GM23338 (cell line): ENCODE measurements at regions not wholly inside any gene's neighbourhood (a gene's known extent, or its start where the extent isn't known, plus 50 kb on each side); places are given as distances from the start of the nearest gene placed in this dataset.

Experiments used
- ATAC-seq: fragments of 200-7000 bp; cut with Tn5 transposase; 3 replicates; pipeline ENCODE4 v1.9.1; 2020
- DNase-seq: peaks from one replicate; pipeline ENCODE4 v3.0.0-alpha.2; 2015; ENCODE audit warnings: low spot score
- H2AFZ ChIP-seq: fragments of 200-600 bp; sonication (generic); 2 replicates; pipeline ENCODE4 v1.8.0; 2016; ENCODE audit warnings: antibody characterized with exemption, mild to moderate bottlenecking, moderate library complexity
- H3F3A ChIP-seq: fragments of 200-600 bp; sonication (generic); replicated peaks from 2 replicates; pipeline ENCODE4 v1.8.0; 2017; ENCODE audit warnings: antibody characterized with exemption, mixed run types, low read depth
- H3K27ac ChIP-seq: fragments of 200-600 bp; sonication (generic); 2 replicates; pipeline ENCODE4 v1.6.1; 2016; ENCODE audit warnings: low read depth
- H3K27me3 ChIP-seq: fragments of 200-600 bp; sonication (generic); 2 replicates; pipeline ENCODE4 v1.8.0; 2016; ENCODE audit warnings: mild to moderate bottlenecking, mixed run types, moderate library complexity; ENCODE audit not compliant: insufficient read depth
- H3K36me3 ChIP-seq: fragments of 200-600 bp; sonication (generic); 2 replicates; pipeline ENCODE4 v1.8.0; 2016; ENCODE audit warnings: mild to moderate bottlenecking; ENCODE audit not compliant: insufficient read depth
- H3K4me1 ChIP-seq: fragments of 200-600 bp; sonication (generic); 2 replicates; pipeline ENCODE4 v1.8.0; 2016; ENCODE audit warnings: mild to moderate bottlenecking, moderate library complexity; ENCODE audit not compliant: insufficient read depth
- H3K4me2 ChIP-seq: fragments of 200-600 bp; sonication (generic); 2 replicates; pipeline ENCODE4 v1.7.1; 2017; ENCODE audit warnings: mixed run types
- H3K4me3 ChIP-seq: fragments of 200-600 bp; sonication (generic); 2 replicates; pipeline ENCODE4 v1.6.1; 2016; ENCODE audit warnings: mixed run types
- H3K79me2 ChIP-seq: fragments of 200-600 bp; sonication (generic); replicated peaks from 2 replicates; pipeline ENCODE4 v1.8.0; 2017; ENCODE audit warnings: mild to moderate bottlenecking; ENCODE audit not compliant: insufficient read depth
- H3K9me2 ChIP-seq: fragments of 200-600 bp; sonication (generic); 2 replicates; pipeline ENCODE4 v1.8.0; 2017; ENCODE audit not compliant: insufficient read depth
- H4K20me1 ChIP-seq: fragments of 200-600 bp; sonication (generic); replicated peaks from 2 replicates; pipeline ENCODE4 v1.8.0; 2017; ENCODE audit warnings: mild to moderate bottlenecking; ENCODE audit not compliant: insufficient read depth
- H3K27ac Mint-ChIP-seq: 2 replicates; pipeline ENCODE4 v1.8.0; 2020; ENCODE audit warnings: inconsistent platforms, mild to moderate bottlenecking, moderate library complexity, mixed read lengths
- H3K27me3 Mint-ChIP-seq: 3 replicates; pipeline ENCODE4 v1.8.0; 2022; ENCODE audit warnings: low read depth, mild to moderate bottlenecking, moderate library complexity, mixed read lengths, inconsistent platforms; ENCODE audit not compliant: insufficient read depth, poor library complexity
- H3K36me3 Mint-ChIP-seq: 3 replicates; pipeline ENCODE4 v1.8.0; 2021; ENCODE audit warnings: low read depth, mild to moderate bottlenecking, inconsistent platforms, moderate library complexity, mixed read lengths
- H3K4me1 Mint-ChIP-seq: 3 replicates; pipeline ENCODE4 v1.8.0; 2020; ENCODE audit warnings: mild to moderate bottlenecking, inconsistent platforms, mixed read lengths
- H3K4me3 Mint-ChIP-seq: 3 replicates; pipeline ENCODE4 v1.8.0; 2021; ENCODE audit warnings: moderate library complexity, mild to moderate bottlenecking, inconsistent platforms, mixed read lengths
- H3K9me3 Mint-ChIP-seq: 3 replicates; pipeline ENCODE4 v1.8.0; 2020; ENCODE audit warnings: moderate library complexity, mild to moderate bottlenecking, inconsistent platforms, mixed read lengths
- CREB1 ChIP-seq: fragments of 250-450 bp; sonication (Bioruptor Pico); IDR thresholded peaks from 2 replicates; pipeline ENCODE4 v1.5.0; 2020; ENCODE audit warnings: low read depth, mild to moderate bottlenecking, moderate library complexity
- CTCF ChIP-seq, 2 experiments: fragments of 200-600 bp in 1 of 2; sonication (generic) in 1 of 2; conservative IDR thresholded peaks; 2 replicates each; pipeline versions ENCODE4 v1.5.1 to v1.6.1; 2016 to 2017; ENCODE audit warnings: antibody characterized with exemption in 2 of 2, low read depth in 2 of 2, mild to moderate bottlenecking in 2 of 2, moderate library complexity in 1 of 2
- JUNB ChIP-seq: IDR thresholded peaks from one replicate; pipeline ENCODE4 v1.6.1; 2016; ENCODE audit warnings: antibody characterized with exemption; ENCODE audit not compliant: unreplicated experiment
- POLR2AphosphoS5 ChIP-seq: IDR thresholded peaks from 2 replicates; pipeline ENCODE4 v1.6.1; 2016; ENCODE audit warnings: antibody characterized with exemption, low read depth
- STAT1 ChIP-seq: IDR thresholded peaks from one replicate; pipeline ENCODE4 v1.6.1; 2016; ENCODE audit warnings: antibody characterized with exemption; ENCODE audit not compliant: unreplicated experiment
- TF ChIP-seq, protein P1 (sequence below): fragments of 250-450 bp; sonication (Bioruptor Pico); IDR thresholded peaks from 2 replicates; pipeline ENCODE4 v1.5.0; 2020; ENCODE audit warnings: mild to moderate bottlenecking, moderate library complexity

DNA sequence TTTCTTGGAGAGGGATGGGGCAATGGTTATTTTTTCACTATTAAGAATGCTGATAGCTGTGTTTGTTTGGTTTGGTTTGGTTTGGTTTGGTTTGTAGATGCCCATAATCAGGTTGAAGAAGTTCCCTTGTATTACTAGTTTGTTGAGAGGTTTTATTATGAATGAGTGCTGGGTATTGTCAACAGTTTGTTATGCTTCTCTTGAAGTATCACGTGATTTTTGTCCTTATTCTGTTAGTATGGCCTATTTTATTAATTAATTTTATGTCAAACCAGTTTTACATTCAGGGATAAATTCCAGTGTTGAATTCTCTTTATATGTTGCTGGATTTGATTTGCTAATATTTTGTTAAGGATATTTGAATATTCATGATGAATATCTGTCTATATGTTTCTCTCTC, 449.8 kb upstream of the NWD2 start:
- H3K4me2 ChIP-seq, result no peak overlapping the region
- TF ChIP-seq STAT1, result no peak
- TF ChIP-seq, protein P1, sequence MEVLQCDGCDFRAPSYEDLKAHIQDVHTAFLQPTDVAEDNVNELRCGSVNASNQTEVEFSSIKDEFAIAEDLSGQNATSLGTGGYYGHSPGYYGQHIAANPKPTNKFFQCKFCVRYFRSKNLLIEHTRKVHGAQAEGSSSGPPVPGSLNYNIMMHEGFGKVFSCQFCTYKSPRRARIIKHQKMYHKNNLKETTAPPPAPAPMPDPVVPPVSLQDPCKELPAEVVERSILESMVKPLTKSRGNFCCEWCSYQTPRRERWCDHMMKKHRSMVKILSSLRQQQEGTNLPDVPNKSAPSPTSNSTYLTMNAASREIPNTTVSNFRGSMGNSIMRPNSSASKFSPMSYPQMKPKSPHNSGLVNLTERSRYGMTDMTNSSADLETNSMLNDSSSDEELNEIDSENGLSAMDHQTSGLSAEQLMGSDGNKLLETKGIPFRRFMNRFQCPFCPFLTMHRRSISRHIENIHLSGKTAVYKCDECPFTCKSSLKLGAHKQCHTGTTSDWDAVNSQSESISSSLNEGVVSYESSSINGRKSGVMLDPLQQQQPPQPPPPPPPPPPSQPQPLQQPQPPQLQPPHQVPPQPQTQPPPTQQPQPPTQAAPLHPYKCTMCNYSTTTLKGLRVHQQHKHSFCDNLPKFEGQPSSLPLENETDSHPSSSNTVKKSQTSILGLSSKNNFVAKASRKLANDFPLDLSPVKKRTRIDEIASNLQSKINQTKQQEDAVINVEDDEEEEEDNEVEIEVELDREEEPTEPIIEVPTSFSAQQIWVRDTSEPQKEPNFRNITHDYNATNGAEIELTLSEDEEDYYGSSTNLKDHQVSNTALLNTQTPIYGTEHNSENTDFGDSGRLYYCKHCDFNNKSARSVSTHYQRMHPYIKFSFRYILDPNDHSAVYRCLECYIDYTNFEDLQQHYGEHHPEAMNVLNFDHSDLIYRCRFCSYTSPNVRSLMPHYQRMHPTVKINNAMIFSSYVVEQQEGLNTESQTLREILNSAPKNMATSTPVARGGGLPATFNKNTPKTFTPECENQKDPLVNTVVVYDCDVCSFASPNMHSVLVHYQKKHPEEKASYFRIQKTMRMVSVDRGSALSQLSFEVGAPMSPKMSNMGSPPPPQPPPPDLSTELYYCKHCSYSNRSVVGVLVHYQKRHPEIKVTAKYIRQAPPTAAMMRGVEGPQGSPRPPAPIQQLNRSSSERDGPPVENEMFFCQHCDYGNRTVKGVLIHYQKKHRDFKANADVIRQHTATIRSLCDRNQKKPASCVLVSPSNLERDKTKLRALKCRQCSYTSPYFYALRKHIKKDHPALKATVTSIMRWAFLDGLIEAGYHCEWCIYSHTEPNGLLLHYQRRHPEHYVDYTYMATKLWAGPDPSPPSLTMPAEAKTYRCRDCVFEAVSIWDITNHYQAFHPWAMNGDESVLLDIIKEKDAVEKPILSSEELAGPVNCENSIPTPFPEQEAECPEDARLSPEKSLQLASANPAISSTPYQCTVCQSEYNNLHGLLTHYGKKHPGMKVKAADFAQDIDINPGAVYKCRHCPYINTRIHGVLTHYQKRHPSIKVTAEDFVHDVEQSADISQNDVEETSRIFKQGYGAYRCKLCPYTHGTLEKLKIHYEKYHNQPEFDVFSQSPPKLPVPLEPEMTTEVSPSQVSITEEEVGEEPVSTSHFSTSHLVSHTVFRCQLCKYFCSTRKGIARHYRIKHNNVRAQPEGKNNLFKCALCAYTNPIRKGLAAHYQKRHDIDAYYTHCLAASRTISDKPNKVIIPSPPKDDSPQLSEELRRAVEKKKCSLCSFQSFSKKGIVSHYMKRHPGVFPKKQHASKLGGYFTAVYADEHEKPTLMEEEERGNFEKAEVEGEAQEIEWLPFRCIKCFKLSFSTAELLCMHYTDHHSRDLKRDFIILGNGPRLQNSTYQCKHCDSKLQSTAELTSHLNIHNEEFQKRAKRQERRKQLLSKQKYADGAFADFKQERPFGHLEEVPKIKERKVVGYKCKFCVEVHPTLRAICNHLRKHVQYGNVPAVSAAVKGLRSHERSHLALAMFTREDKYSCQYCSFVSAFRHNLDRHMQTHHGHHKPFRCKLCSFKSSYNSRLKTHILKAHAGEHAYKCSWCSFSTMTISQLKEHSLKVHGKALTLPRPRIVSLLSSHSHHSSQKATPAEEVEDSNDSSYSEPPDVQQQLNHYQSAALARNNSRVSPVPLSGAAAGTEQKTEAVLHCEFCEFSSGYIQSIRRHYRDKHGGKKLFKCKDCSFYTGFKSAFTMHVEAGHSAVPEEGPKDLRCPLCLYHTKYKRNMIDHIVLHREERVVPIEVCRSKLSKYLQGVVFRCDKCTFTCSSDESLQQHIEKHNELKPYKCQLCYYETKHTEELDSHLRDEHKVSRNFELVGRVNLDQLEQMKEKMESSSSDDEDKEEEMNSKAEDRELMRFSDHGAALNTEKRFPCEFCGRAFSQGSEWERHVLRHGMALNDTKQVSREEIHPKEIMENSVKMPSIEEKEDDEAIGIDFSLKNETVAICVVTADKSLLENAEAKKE (CRISPR knock-in tag), result no peak
- TF ChIP-seq CREB1 (CRISPR knock-in tag), result no peak
- no peak for TF ChIP-seq POLR2AphosphoS5
- TF ChIP-seq CTCF (conservative IDR thresholded peaks at IDR 0.05; ENCODE audit: low read depth in 2 of 2), result no peak
- no peak for TF ChIP-seq JUNB
- H3K4me1 ChIP-seq, result no peaks in the 10 kb centered on the region
- no peaks in the 10 kb centered on the region for H3K9me2 ChIP-seq
- Mint-ChIP-seq H3K4me1 (peaks cover 2% of the 10 kb centered on the region; the same call in 1 of the 3 replicates), H3K36me3 (no peaks in the 10 kb centered on the region), H3K27ac (no peak overlapping the region), H3K27me3 (no peaks in the 10 kb centered on the region), H3K4me3 (no peak overlapping the region), H3K9me3 (no peaks in the 10 kb centered on the region)
- DNase-seq (no peak), ATAC-seq (no peak)
- H2AFZ ChIP-seq, result no peak overlapping the region
- H3K27ac ChIP-seq, result no peak overlapping the region
- H3F3A ChIP-seq, result no peaks in the 10 kb centered on the region
- H3K36me3 ChIP-seq, result no peaks in the 10 kb centered on the region
- H3K79me2 ChIP-seq, result no peaks in the 10 kb centered on the region
- H4K20me1 ChIP-seq, result no peaks in the 10 kb centered on the region
- H3K4me3 ChIP-seq, result no peak overlapping the region
- H3K27me3 ChIP-seq, result no peaks in the 10 kb centered on the region
